HepG2 (cell line): ENCODE measurements at regions not wholly inside any gene's neighbourhood (a gene's known extent, or its start where the extent isn't known, plus 50 kb on each side); places are given as distances from the start of the nearest gene placed in this dataset.

ENCODE experiments used
- ATAC-seq: fragments of 200-7000 bp; cut with Tn5 transposase; 3 replicates; pipeline ENCODE4 v1.9.1; 2020; ENCODE audit warnings: mild to moderate bottlenecking, moderate library complexity
- BruUV-seq: library from RNA; stranded (reverse); fragments of 400-500 nt; replicated peaks from 2 replicates; lab custom pipeline; 2021; lab: Mats Ljungman, UMichigan
- CTCF ChIA-PET: fragments of 300-600 bp; formaldehyde crosslinking; extraction: SDS; loops from one replicate; lab custom pipeline; 2021; ENCODE audit warnings: low total read pairs, inconsistent platforms, low intra/inter-chr PET ratio; lab: Yijun Ruan, JAX
- POLR2A ChIA-PET: fragments of 350-600 bp; sonication (Branson Sonifier 250); formaldehyde crosslinking; loops from one replicate; lab custom pipeline; 2020; ENCODE audit warnings: antibody characterized with exemption, inconsistent platforms; lab: Yijun Ruan, JAX
- DNase-seq: peaks from one replicate; pipeline ENCODE4 v3.0.0-alpha.2; 2015; ENCODE audit warnings: low spot score
- FAIRE-seq: peaks from 3 replicates; lab custom pipeline; 2011; peaks lifted over from hg19 to GRCh38; lab: Jason Lieb, UNC
- H2AFZ ChIP-seq: one replicate; pipeline ENCODE4 v1.6.1; 2011; ENCODE audit warnings: low read length, inconsistent platforms
- H3K27ac ChIP-seq: fragments of 300-600 bp; 3 replicates; pipeline ENCODE4 v1.8.0; 2011; ENCODE audit warnings: mixed run types, mild to moderate bottlenecking, mixed read lengths, low read length, inconsistent platforms; ENCODE audit not compliant: insufficient read depth; ENCODE audit errors: extremely low read length
- H3K27me3 ChIP-seq, 2 experiments: fragments of 200-600 bp in 1 of 2; 2 replicates in 1 of 2; 3 replicates in 1 of 2; pipeline versions ENCODE4 v1.6.0 to v1.8.0; 2011; ENCODE audit warnings: low read length in 2 of 2, mild to moderate bottlenecking in 2 of 2, moderate library complexity in 2 of 2, inconsistent platforms in 1 of 2; ENCODE audit not compliant: insufficient read depth in 2 of 2, control insufficient read depth in 1 of 2
- H3K36me3 ChIP-seq, 2 experiments: fragments of 200-600 bp in 1 of 2; replicated peaks in 1 of 2; 2 replicates in 1 of 2; 3 replicates in 1 of 2; pipeline versions ENCODE4 v1.5.1 to v1.8.0; 2011; ENCODE audit warnings: low read length in 2 of 2, inconsistent platforms in 1 of 2; ENCODE audit not compliant: insufficient read depth in 2 of 2, control insufficient read depth in 1 of 2
- H3K4me1 ChIP-seq: 2 replicates; pipeline ENCODE4 v1.5.1; 2012; ENCODE audit warnings: low read length, inconsistent platforms; ENCODE audit not compliant: insufficient read depth
- H3K4me2 ChIP-seq: 2 replicates; pipeline ENCODE4 v1.6.0; 2011; ENCODE audit warnings: low read depth, low read length, inconsistent platforms
- H3K4me3 ChIP-seq, 3 experiments: fragments of 200-600 bp in 1 of 3; sonication (generic), shearing (Covaris generic) in 1 of 3; replicated peaks in 1 of 3; 2 replicates each; pipeline ENCODE4 v1.5.1; 2011 to 2016; ENCODE audit warnings: low read length in 3 of 3, inconsistent platforms in 2 of 3, low read depth in 2 of 3, mild to moderate bottlenecking in 2 of 3, control low read depth in 1 of 3, mixed read lengths in 1 of 3; ENCODE audit not compliant: insufficient read depth in 1 of 3
- H3K79me2 ChIP-seq: one replicate; pipeline ENCODE4 v1.6.1; 2011; ENCODE audit warnings: low read length, inconsistent platforms; ENCODE audit not compliant: insufficient read depth
- H3K9ac ChIP-seq: 2 replicates; pipeline ENCODE4 v1.6.0; 2011; ENCODE audit warnings: mild to moderate bottlenecking, low read depth, low read length, inconsistent platforms; ENCODE audit not compliant: insufficient read depth
- H3K9me3 ChIP-seq: 2 replicates; pipeline ENCODE4 v1.5.1; 2012; ENCODE audit warnings: mild to moderate bottlenecking, low read length
- H4K20me1 ChIP-seq: 2 replicates; pipeline ENCODE4 v1.6.0; 2011; ENCODE audit warnings: inconsistent platforms, mild to moderate bottlenecking, low read length, moderate library complexity; ENCODE audit not compliant: insufficient read depth
- BORCS8-MEF2B ChIP-seq: sonication (generic); formaldehyde crosslinking; IDR thresholded peaks from 2 replicates; pipeline ENCODE4 v1.8.0; 2022; ENCODE audit warnings: mild to moderate bottlenecking, missing genetic modification reagents
- CREBL2 ChIP-seq: sonication (generic); formaldehyde crosslinking; IDR thresholded peaks from 2 replicates; pipeline ENCODE4 v1.8.1; 2023; ENCODE audit warnings: missing genetic modification reagents, mild to moderate bottlenecking, borderline replicate concordance
- HNRNPUL1 ChIP-seq: fragments of 200-400 bp; formaldehyde crosslinking; IDR thresholded peaks from 2 replicates; pipeline ENCODE4 v1.6.1; 2017; ENCODE audit warnings: low read depth, mild to moderate bottlenecking, low read length, moderate library complexity
- MYNN ChIP-seq: sonication (generic); formaldehyde crosslinking; IDR thresholded peaks from 2 replicates; pipeline ENCODE4 v1.4.0; 2020; ENCODE audit warnings: mild to moderate bottlenecking, low read depth, missing genetic modification reagents
- TIGD3 ChIP-seq: sonication (generic); formaldehyde crosslinking; IDR thresholded peaks from 2 replicates; pipeline ENCODE4 v1.5.1; 2020; ENCODE audit warnings: mild to moderate bottlenecking, missing genetic modification reagents, borderline replicate concordance
- TSC22D2 ChIP-seq: sonication (generic); formaldehyde crosslinking; IDR thresholded peaks from 2 replicates; pipeline ENCODE4 v1.5.1; 2020; ENCODE audit warnings: missing genetic modification reagents, mild to moderate bottlenecking, borderline replicate concordance
- ZC3H4 ChIP-seq: sonication (generic); formaldehyde crosslinking; IDR thresholded peaks from 2 replicates; pipeline ENCODE4 v1.4.0; 2020; ENCODE audit warnings: missing genetic modification reagents, borderline replicate concordance
- ZNF530 ChIP-seq: sonication (generic); formaldehyde crosslinking; IDR thresholded peaks from 2 replicates; pipeline ENCODE4 v1.5.0; 2020; ENCODE audit warnings: low read depth, mild to moderate bottlenecking, missing genetic modification reagents
- ZNF720 ChIP-seq: sonication (generic); formaldehyde crosslinking; IDR thresholded peaks from 2 replicates; pipeline ENCODE4 v1.4.0; 2020; ENCODE audit warnings: missing genetic modification reagents
- WGBS: methylation state at CpG from one replicate; pipeline ENCODE4 v1.1.6; 2017; ENCODE audit warnings: low lambda C conversion rate; 5-methylcytosine and 5-hydroxymethylcytosine counted together
- in situ Hi-C: cut with HindIII; loops from 2 replicates; pipeline ENCODE4 v1.10.0; 2017; ENCODE audit warnings: low pct_unique_long_range_greater_than_20kb; ENCODE audit not compliant: extremely low pct_ligation_motif_present
- intact Hi-C: fragments of 100-400 bp; cut with micrococcal nuclease; formaldehyde crosslinking; loops from one replicate; pipeline ENCODE4 v1.10.0; 2022; ENCODE audit not compliant: unreplicated experiment

GRCh38 chr1:82264802-82265201 is 464.1 kb downstream of the ADGRL2 start:
- Histone ChIP-seq H3K9ac (no peak overlapping the region), H3K4me3 (no peak overlapping the region), H3K4me1 (no peaks in the 10 kb centered on the region), H3K9me3 (peaks cover 64% of the 10 kb centered on the region), H3K79me2 (no peaks in the 10 kb centered on the region), H3K36me3 (no peaks in the 10 kb centered on the region), H2AFZ (no peak overlapping the region), H3K27ac (no peak overlapping the region), H3K27me3 (no peaks in the 10 kb centered on the region), H3K4me2 (no peak overlapping the region), H4K20me1 (no peaks in the 10 kb centered on the region)
- ChIA-PET POLR2A (no interaction called here), CTCF (no interaction called here)
- no peak for ATAC-seq
- WGBS, result 10% methylated on average over 3 of the region's 3 CpGs
- no TSS peak for BruUV-seq
- FAIRE-seq, result no peak
- no peak for DNase-seq
- intact Hi-C loops (no loop called here), in situ Hi-C loops (no loop called here)
- TF ChIP-seq TSC22D2, result no peak
- TF ChIP-seq TIGD3 (CRISPR knock-in tag), result no peak
- TF ChIP-seq ZNF530 (CRISPR knock-in tag), result no peak
- no peak for TF ChIP-seq HNRNPUL1
- no peak for TF ChIP-seq CREBL2 (CRISPR knock-in tag)
- TF ChIP-seq BORCS8-MEF2B (CRISPR knock-in tag), result no peak
- no peak for TF ChIP-seq ZC3H4 (CRISPR knock-in tag)
- no peak for TF ChIP-seq MYNN
- no peak for TF ChIP-seq ZNF720 (CRISPR knock-in tag)
